ENCODE measurements at regions not wholly inside any gene's neighbourhood (a gene's known extent, or its start where the extent isn't known, plus 50 kb on each side); places are given as distances from the start of the nearest gene placed in this dataset.
"Not testable (repeated sequence)": the region's sequence is repeated elsewhere in the genome, so short reads cannot be mapped to it uniquely, and the experiment has no call there.

- no peak for DNase-seq (ENCODE audit: low read depth)
These were observed 533.1 kb downstream of the AGTPBP1 start for GRCh38 chr9:85208666-85209065.

DNA sequence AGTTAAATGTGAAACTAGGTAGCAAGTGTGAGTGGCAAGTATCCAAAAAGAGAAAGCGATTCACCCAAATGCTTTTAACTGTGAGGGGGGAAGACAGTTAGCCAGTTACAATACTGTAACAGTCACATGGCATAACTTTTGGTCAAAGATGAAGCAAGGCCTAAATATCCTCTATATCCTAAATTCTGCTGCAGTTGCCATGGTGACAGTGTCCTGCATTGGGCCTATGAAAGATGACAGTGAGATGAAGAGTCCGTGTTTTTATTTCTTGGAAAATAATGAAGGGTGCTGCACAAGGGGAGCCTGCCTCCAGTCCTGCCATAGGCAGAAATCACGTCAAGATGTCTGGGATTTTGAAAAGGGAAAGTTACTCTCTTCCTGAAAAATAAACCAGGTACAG is 534.6 kb downstream of the NTRK2 start:
- DNase-seq (ENCODE audit: low read depth), result no peak

DNA sequence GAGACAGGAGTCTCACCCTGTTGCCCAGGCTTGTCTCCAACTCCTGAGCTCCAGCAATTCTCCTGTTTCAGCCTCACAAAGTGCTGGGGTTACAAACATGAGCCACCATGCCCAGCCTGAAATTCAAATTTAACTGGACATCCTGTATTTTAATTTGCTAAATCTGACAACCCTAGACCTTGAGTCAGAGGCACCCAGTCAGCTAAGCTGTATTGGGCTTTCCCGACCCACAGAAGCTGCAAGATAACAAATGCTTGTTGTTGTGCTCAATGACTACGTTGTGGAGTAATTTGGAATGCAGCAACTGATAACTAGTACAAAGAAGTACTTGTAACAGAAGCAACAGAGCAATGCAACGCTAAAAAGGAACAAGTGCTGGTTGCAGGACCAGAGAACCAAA is 533.1 kb downstream of the NTRK2 start:
- DNase-seq (ENCODE audit: low read depth), result peak; percentile 39

DNA sequence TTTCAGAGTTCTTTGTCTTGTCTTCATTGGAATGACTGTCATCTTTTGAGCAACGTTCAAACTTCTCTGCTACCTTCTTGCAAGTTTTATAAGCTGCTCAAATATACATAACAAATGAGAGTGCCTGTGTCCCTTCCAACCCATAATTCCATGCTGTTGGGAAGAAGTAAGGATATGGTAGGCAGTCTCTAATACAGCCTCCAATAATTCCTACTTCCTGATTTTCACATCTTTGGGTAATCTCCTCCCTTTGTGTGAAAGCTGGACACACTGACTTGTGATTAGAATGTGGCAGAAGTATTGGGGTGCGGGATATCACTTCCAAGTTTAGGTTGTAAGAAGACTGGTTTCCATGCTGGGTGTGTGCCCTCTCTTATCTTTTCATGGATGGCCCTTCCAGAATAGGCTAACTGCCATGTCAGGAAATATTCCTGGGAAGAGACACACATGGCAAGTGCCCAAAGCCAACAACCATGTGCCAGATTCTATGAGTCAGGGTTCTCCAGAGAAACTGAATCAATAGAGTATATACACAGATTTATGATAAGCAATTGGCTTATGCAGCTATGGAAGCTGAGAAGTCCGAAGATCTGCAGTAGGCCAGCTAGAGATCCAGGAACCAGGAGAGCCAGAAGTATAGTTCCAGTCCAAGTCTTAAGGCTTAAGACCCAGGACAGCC is 531.3 kb downstream of the NTRK2 start:
- peak; percentile 85 for DNase-seq (ENCODE audit: low read depth)

DNA sequence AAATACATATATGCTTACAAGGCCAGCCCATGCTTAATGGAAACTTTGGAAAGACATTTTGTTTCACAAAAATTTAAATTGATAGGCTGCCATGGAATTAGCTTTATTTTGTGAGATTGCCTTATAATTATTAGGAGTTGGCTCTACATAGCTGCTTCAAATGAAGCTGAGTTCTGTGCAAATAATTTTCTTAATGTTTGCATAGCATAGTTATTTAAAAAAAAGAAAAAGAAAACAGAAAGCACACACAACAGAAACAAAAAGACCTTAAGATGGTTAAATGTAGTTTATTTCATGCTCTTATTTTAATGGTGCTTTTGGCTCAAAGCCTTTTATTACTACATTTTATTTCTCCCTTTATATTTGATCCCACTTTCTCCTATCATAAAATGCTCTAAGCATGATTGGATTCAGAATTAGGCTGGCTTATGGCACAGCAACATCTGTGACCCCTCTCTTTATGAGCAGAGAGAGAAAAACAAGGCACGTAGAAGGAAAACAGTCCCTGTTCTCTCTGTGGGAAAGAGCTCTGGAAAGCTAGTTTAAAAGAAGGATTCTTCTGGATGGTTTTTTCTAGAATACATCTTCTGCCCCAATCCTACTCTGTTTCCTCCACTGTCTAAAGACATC is 530.5 kb downstream of the NTRK2 start:
- no peak for DNase-seq (ENCODE audit: low read depth)

- no peak for DNase-seq (ENCODE audit: low read depth)
These were observed 523.2 kb downstream of the NTRK2 start for GRCh38 chr9:85192750-85193149.

GRCh38 chr9:85186218-85186585 is 516.7 kb downstream of the NTRK2 start:
- DNase-seq (ENCODE audit: low read depth), result no peak

DNA sequence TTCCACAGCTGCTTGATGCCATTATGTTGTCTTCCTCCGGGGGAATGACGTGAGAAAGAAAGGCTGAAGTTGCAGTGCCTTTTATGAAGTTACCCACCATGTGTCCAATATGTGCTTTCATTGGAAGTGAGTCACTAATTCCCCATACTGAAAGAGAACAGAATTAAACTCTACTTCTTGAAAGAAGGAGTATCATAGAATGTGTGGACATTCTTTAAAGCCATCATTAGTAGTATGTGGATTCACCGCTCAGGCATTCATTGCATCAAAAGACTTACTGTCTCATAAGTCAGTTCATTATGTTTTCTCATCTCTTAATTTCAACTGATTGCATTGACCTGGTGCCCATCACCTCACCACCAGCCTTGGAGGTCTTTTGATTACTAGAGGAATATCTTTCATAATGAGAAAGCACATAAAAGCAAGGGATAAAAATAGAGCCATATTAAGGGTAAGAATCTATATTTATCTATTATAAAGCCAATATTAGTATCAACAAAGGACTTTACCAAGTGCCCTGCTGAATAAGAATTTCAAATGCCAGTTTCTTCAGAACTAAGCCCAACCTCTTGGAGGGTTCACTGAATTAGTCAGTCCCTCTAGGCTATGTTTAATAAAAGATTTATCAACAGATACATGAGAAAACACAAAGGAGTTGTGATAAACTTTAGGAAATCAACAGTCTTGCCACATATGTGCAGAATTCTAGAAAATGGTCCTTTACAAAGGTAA is 516.1 kb downstream of the NTRK2 start:
- DNase-seq (ENCODE audit: low read depth), result no peak

GRCh38 chr9:85182383-85182782 is 512.9 kb downstream of the NTRK2 start:
- DNase-seq (ENCODE audit: low read depth), result no peak

- no peak for DNase-seq (ENCODE audit: low read depth)
These were observed 508.9 kb downstream of the NTRK2 start for GRCh38 chr9:85178474-85178873.

DNA sequence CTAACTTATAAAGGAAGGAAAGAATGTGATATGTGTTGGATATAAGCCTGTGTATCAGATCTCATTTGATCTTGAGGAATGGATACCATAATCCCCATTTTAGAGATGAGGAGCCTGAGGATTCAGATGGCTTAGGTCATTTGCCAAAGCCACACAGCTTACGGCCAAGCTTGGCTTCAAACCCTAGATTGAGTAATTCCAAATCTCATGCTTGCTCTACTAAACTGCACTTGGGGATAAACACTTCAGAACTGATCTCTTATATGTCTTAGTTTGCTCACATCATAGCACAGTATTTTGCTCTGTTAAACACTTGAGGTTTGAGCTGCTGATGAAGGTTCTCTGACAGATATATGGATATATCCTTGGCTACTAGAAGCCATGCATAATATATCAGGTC is 504.4 kb downstream of the NTRK2 start:
- no peak for DNase-seq (ENCODE audit: low read depth)

- peak; percentile 42 for DNase-seq (ENCODE audit: low read depth)
These were observed 502.8 kb downstream of the NTRK2 start for GRCh38 chr9:85172001-85172978.

GRCh38 chr9:85171163-85171562 is 501.6 kb downstream of the NTRK2 start:
- no peak for DNase-seq (ENCODE audit: low read depth)

GRCh38 chr9:85168412-85168811 is 498.9 kb downstream of the NTRK2 start:
- no peak for DNase-seq (ENCODE audit: low read depth)

GRCh38 chr9:85167146-85167545 is 497.6 kb downstream of the NTRK2 start:
- no peak for DNase-seq (ENCODE audit: low read depth)

GRCh38 chr9:85163825-85164224 is 494.3 kb downstream of the NTRK2 start:
- DNase-seq (ENCODE audit: low read depth), result no peak

- no peak for DNase-seq (ENCODE audit: low read depth)
These were observed 493.9 kb downstream of the NTRK2 start for GRCh38 chr9:85163415-85163814.

DNA sequence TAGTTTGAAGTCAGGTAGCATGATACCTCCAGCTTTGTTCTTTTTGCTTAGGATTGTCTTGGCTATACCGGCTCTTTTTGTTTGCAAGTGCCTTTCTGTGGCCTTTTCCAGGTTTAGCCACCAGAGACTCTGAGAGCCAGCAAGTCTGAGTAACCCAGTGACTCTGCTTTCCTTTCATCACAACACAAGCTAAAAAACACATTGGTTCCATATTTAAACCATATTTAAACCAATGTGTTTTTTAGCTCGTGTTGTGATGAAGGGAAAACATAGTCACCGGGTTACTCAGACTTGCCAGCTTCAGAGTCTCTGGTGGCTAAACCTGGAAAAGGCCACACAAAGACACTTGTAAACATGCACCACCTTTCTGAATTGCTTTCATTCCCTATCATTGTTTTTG is 493.3 kb downstream of the NTRK2 start:
- no peak for DNase-seq (ENCODE audit: low read depth)

GRCh38 chr9:85160944-85161343 is 491.4 kb downstream of the NTRK2 start:
- DNase-seq (ENCODE audit: low read depth), result not testable (repeated sequence)

DNA sequence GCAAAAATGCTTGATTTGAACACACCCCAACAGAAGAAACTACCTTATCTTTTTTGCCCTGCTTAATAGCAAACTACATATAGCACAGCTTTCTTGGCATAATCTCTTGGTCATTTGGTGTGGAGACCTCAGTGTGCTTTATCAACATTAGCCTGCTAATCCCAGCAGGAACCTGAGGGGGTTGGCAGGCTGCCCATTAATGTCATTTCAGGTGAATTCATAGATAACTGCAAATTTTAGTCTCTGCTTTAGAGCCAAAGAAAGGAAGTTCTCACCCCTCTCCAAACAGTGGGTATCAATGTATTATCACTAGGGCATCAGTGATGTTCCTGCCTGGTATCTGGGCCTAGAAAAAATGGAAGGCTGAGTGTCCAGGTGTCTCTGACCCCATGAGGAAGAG is 489.0 kb downstream of the NTRK2 start:
- DNase-seq (ENCODE audit: low read depth), result no peak

DNA sequence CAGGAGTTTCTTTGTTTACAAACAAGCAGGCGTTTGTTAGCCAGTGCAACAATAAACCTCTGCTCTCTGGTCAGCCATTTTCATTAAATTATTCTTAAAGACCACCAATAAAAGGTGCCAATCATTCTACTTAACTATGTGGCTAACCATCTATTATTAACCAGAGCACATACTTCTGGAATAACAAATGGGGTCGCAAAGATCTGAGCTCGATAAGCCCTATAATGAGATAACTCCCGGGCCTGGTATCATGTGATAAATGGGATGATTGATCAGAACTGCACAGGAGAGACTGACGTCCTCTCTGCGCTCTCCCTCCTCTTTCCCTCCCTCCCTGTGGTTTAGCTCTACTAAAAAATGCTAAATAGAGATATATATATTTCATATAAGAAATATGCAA is 488.2 kb downstream of the NTRK2 start:
- no peak for DNase-seq (ENCODE audit: low read depth)

DNA sequence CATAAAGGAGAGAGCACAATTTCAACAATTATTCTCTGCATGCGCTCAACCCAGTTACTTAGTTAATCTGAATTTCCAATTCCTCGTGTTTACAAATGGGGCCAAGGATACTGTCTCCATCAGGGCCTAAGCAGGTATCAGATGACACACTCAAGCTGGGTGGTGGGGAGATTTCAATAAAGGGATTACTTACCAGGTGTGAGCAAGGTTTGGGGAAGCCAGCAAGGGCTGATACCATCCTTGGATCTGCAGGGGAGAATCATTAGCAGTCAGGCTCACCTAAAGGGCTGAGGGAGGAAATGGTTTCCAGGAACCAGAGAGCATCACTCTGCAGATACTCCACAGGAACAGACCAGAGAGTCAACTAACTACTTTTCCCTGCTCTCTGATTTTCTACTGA is 487.1 kb downstream of the NTRK2 start:
- no peak for DNase-seq (ENCODE audit: low read depth)
